WTC11 (cell line): ENCODE measurements at regions not wholly inside any gene's neighbourhood (a gene's known extent, or its start where the extent isn't known, plus 50 kb on each side); places are given as distances from the start of the nearest gene placed in this dataset.

Experiments used
- ATAC-seq: fragments of 200-7000 bp; cut with Tn5 transposase; 2 replicates; pipeline ENCODE4 v1.10.0; 2021; ENCODE audit warnings: mild to moderate bottlenecking, moderate library complexity
- CTCF ChIA-PET: fragments of 300-600 bp; sonication (Branson Sonifier 250); formaldehyde crosslinking; loops from one replicate; lab custom pipeline; 2021; ENCODE audit warnings: antibody characterized with exemption; lab: Charles Lee
- POLR2A ChIA-PET: fragments of 350-600 bp; sonication (Branson Sonifier 250); formaldehyde crosslinking; loops from one replicate; lab custom pipeline; 2021; ENCODE audit warnings: antibody characterized with exemption; lab: Charles Lee
- DNase-seq: peaks from one replicate; pipeline ENCODE4 v3.0.0; 2021; ENCODE audit warnings: low spot score
- H3K27ac Mint-ChIP-seq: 2 replicates; pipeline ENCODE4 v1.8.0; 2021; ENCODE audit warnings: mixed read lengths
- H3K27me3 Mint-ChIP-seq: 2 replicates; pipeline ENCODE4 v1.8.0; 2021; ENCODE audit warnings: low read depth, mild to moderate bottlenecking, moderate library complexity, mixed read lengths
- H3K36me3 Mint-ChIP-seq: 2 replicates; pipeline ENCODE4 v1.8.0; 2021; ENCODE audit warnings: mixed read lengths
- H3K4me1 Mint-ChIP-seq: 2 replicates; pipeline ENCODE4 v1.8.0; 2022; ENCODE audit warnings: mixed read lengths
- H3K4me3 Mint-ChIP-seq: 2 replicates; pipeline ENCODE4 v1.8.0; 2021; ENCODE audit warnings: mild to moderate bottlenecking, moderate library complexity, mixed read lengths
- H3K9me3 Mint-ChIP-seq: 2 replicates; pipeline ENCODE4 v1.8.0; 2021; ENCODE audit warnings: mixed read lengths
- ATF3 ChIP-seq: sonication (generic); formaldehyde crosslinking; conservative IDR thresholded peaks from 2 replicates; pipeline ENCODE4 v1.8.1; 2022; ENCODE audit warnings: mild to moderate bottlenecking, missing genetic modification reagents
- CDX4 ChIP-seq: fragments of 250-450 bp; sonication (Bioruptor Pico); IDR thresholded peaks from 2 replicates; pipeline ENCODE4 v1.9.0; 2021; ENCODE audit warnings: moderate library complexity, mild to moderate bottlenecking, inconsistent platforms, borderline replicate concordance
- E2F1 ChIP-seq: sonication (generic); formaldehyde crosslinking; IDR thresholded peaks from 2 replicates; pipeline ENCODE4 v1.8.0; 2022; ENCODE audit warnings: mild to moderate bottlenecking, missing genetic modification reagents
- ESRRA ChIP-seq: sonication (generic); formaldehyde crosslinking; IDR thresholded peaks from 2 replicates; pipeline ENCODE4 v1.8.1; 2022; ENCODE audit warnings: mild to moderate bottlenecking, missing genetic modification reagents, borderline replicate concordance
- ETV6 ChIP-seq: sonication (generic); formaldehyde crosslinking; IDR thresholded peaks from 2 replicates; pipeline ENCODE4 v1.8.1; 2022; ENCODE audit warnings: mild to moderate bottlenecking, missing genetic modification reagents
- GABPB1 ChIP-seq: sonication (generic); formaldehyde crosslinking; IDR thresholded peaks from 2 replicates; pipeline ENCODE4 v1.8.1; 2023; ENCODE audit warnings: mild to moderate bottlenecking, missing genetic modification reagents
- NFYB ChIP-seq: sonication (generic); formaldehyde crosslinking; conservative IDR thresholded peaks from 2 replicates; pipeline ENCODE4 v1.8.0; 2022; ENCODE audit warnings: low read depth, missing genetic modification reagents
- NR2C2 ChIP-seq: sonication (generic); formaldehyde crosslinking; IDR thresholded peaks from 2 replicates; pipeline ENCODE4 v1.8.0; 2022; ENCODE audit warnings: mild to moderate bottlenecking, missing genetic modification reagents
- PREB ChIP-seq: sonication (generic); formaldehyde crosslinking; IDR thresholded peaks from 2 replicates; pipeline ENCODE4 v1.8.1; 2022; ENCODE audit warnings: mild to moderate bottlenecking, missing genetic modification reagents, moderate library complexity, borderline replicate concordance
- TEAD1 ChIP-seq: sonication (generic); formaldehyde crosslinking; IDR thresholded peaks from 2 replicates; pipeline ENCODE4 v1.8.0; 2022; ENCODE audit warnings: mild to moderate bottlenecking, missing genetic modification reagents
- USF2 ChIP-seq: sonication (generic); formaldehyde crosslinking; IDR thresholded peaks from 2 replicates; pipeline ENCODE4 v1.8.1; 2023; ENCODE audit warnings: mild to moderate bottlenecking, missing genetic modification reagents, moderate library complexity
- ZBTB43 ChIP-seq: sonication (generic); formaldehyde crosslinking; IDR thresholded peaks from 2 replicates; pipeline ENCODE4 v1.8.1; 2023; ENCODE audit warnings: mild to moderate bottlenecking, missing genetic modification reagents
- ZNF281 ChIP-seq: sonication (generic); formaldehyde crosslinking; IDR thresholded peaks from 2 replicates; pipeline ENCODE4 v1.8.0; 2023; ENCODE audit warnings: mild to moderate bottlenecking, missing genetic modification reagents

GRCh38 chr16:54616610-54617009, 314.1 kb upstream of the IRX5 start (continued):
- TF ChIP-seq E2F1 (CRISPR knock-in tag) (no peak), ATF3 (CRISPR knock-in tag) (no peak), ZBTB43 (CRISPR knock-in tag) (no peak), GABPB1 (CRISPR knock-in tag) (no peak)

GRCh38 chr16:54605536-54606066, 319.0 kb upstream of the IRX3 start:
- Mint-ChIP-seq H3K9me3 (peaks cover 30% of the 10 kb centered on the region), H3K36me3 (no peaks in the 10 kb centered on the region), H3K4me1 (no peaks in the 10 kb centered on the region), H3K27ac (no peak overlapping the region), H3K4me3 (no peak overlapping the region), H3K27me3 (peaks cover 3% of the 10 kb centered on the region)
- CTCF ChIA-PET: no interaction called here
- DNase-seq (no peak), ATAC-seq (no peak)
- TF ChIP-seq ZNF281 (no peak), USF2 (CRISPR knock-in tag) (no peak)
- TF ChIP-seq, all 79 proteins: peak for 0
- POLR2A ChIA-PET: no interaction called here

- TF ChIP-seq GABPB1 (CRISPR knock-in tag): no peak
- TF ChIP-seq ETV6 (CRISPR knock-in tag): no peak
- TF ChIP-seq PREB (CRISPR knock-in tag): no peak
- TF ChIP-seq CDX4 (CRISPR knock-in tag): no peak
- TF ChIP-seq NR2C2 (CRISPR knock-in tag): no peak
- TF ChIP-seq TEAD1 (CRISPR knock-in tag): no peak
- no peak for TF ChIP-seq NFYB (CRISPR knock-in tag)
- no peak for TF ChIP-seq ESRRA (CRISPR knock-in tag)
- Mint-ChIP-seq H3K4me1 (no peaks in the 10 kb centered on the region), H3K27me3 (peaks cover 5% of the 10 kb centered on the region), H3K27ac (no peak overlapping the region), H3K36me3 (no peaks in the 10 kb centered on the region), H3K9me3 (peaks cover 32% of the 10 kb centered on the region), H3K4me3 (no peak overlapping the region)
- ChIA-PET POLR2A (no interaction called here), CTCF (no interaction called here)
- DNase-seq (no peak), ATAC-seq (no peak)
These were observed 316.1 kb upstream of the IRX3 start for GRCh38 chr16:54602666-54603065.
